SK-N-SH (cell line): ENCODE measurements at regions not wholly inside any gene's neighbourhood (a gene's known extent, or its start where the extent isn't known, plus 50 kb on each side); places are given as distances from the start of the nearest gene placed in this dataset.

Experiments used
- CTCF ChIA-PET: fragments of 300-600, 350-600 bp; formaldehyde crosslinking; extraction: SDS; loops from one replicate; lab custom pipeline; 2021; lab: Yijun Ruan, JAX
- POLR2A ChIA-PET: fragments of 350-600 bp; sonication (Branson Sonifier 250); formaldehyde crosslinking; extraction: SDS; loops from one replicate; lab custom pipeline; 2020; ENCODE audit warnings: antibody characterized with exemption, inconsistent platforms; lab: Yijun Ruan, JAX
- DNase-seq: peaks from one replicate; pipeline ENCODE4 v3.0.0; 2012
- H2AFZ ChIP-seq: fragments of 200-600 bp; sonication (generic); 2 replicates; pipeline ENCODE4 v1.8.1; 2016; ENCODE audit warnings: antibody characterized with exemption, mild to moderate bottlenecking, low read depth
- H3F3A ChIP-seq: fragments of 200-600 bp; sonication (generic); replicated peaks from 2 replicates; pipeline ENCODE3; 2016; ENCODE audit warnings: antibody characterized with exemption, mild to moderate bottlenecking; ENCODE audit not compliant: insufficient read depth
- H3K27ac ChIP-seq, 2 experiments: fragments of 200-500 bp in 1 of 2; fragments of 200-600 bp in 1 of 2; sonication (Bioruptor generic) in 1 of 2; sonication (generic), shearing (Covaris generic) in 1 of 2; 2 replicates each; pipeline versions ENCODE4 v1.5.1 to v1.6.1; 2014 to 2016; ENCODE audit warnings: low read depth in 2 of 2, inconsistent platforms in 1 of 2, low read length in 1 of 2, mild to moderate bottlenecking in 1 of 2, mixed read lengths in 1 of 2
- H3K27me3 ChIP-seq: fragments of 200-600 bp; sonication (generic), shearing (Covaris generic); 2 replicates; pipeline ENCODE4 v1.6.1; 2016; ENCODE audit warnings: mixed run types; ENCODE audit not compliant: insufficient read depth
- H3K36me3 ChIP-seq, 2 experiments: fragments of 200-500 bp in 1 of 2; fragments of 200-600 bp in 1 of 2; sonication (Bioruptor generic) in 1 of 2; sonication (generic) in 1 of 2; replicated peaks in 1 of 2; 2 replicates each; pipeline versions ENCODE3 to v1.5.1; 2014 to 2016; ENCODE audit warnings: low read length in 1 of 2, mild to moderate bottlenecking in 1 of 2; ENCODE audit not compliant: insufficient read depth in 2 of 2, control insufficient read depth in 1 of 2
- H3K4me1 ChIP-seq, 2 experiments: fragments of 200-500 bp in 1 of 2; fragments of 200-600 bp in 1 of 2; sonication (Bioruptor generic) in 1 of 2; sonication (generic), shearing (Covaris generic) in 1 of 2; 2 replicates each; pipeline versions ENCODE4 v1.5.1 to v1.6.1; 2014 to 2016; ENCODE audit warnings: low read depth in 1 of 2, low read length in 1 of 2, mixed run types in 1 of 2; ENCODE audit not compliant: insufficient read depth in 2 of 2, control insufficient read depth in 1 of 2
- H3K4me2 ChIP-seq: fragments of 200-600 bp; sonication (generic), shearing (Covaris generic); 2 replicates; pipeline ENCODE4 v1.6.1; 2017; ENCODE audit warnings: mixed run types
- H3K4me3 ChIP-seq, 2 experiments: fragments of 200-500 bp in 1 of 2; fragments of 200-600 bp in 1 of 2; sonication (Bioruptor generic) in 1 of 2; sonication (generic), shearing (Covaris generic) in 1 of 2; 2 replicates each; pipeline versions ENCODE4 v1.5.1 to v1.8.1; 2014 to 2016; ENCODE audit warnings: low read depth in 2 of 2, inconsistent platforms in 1 of 2, low read length in 1 of 2, mild to moderate bottlenecking in 1 of 2, mixed read lengths in 1 of 2, moderate library complexity in 1 of 2
- H3K79me2 ChIP-seq: fragments of 200-600 bp; sonication (generic); 2 replicates; pipeline ENCODE4 v1.8.1; 2017; ENCODE audit warnings: mild to moderate bottlenecking; ENCODE audit not compliant: insufficient read depth
- H3K9ac ChIP-seq: fragments of 200-600 bp; sonication (generic); 2 replicates; pipeline ENCODE4 v1.6.1; 2017; ENCODE audit warnings: mixed run types
- H3K9me2 ChIP-seq: fragments of 200-600 bp; sonication (generic); 2 replicates; pipeline ENCODE4 v1.6.1; 2017; ENCODE audit warnings: mixed run types
- H3K9me3 ChIP-seq: fragments of 200-600 bp; sonication (generic); 2 replicates; pipeline ENCODE4 v1.6.1; 2017; ENCODE audit warnings: mixed run types, mild to moderate bottlenecking, moderate library complexity
- H4K20me1 ChIP-seq: fragments of 200-600 bp; sonication (generic); 2 replicates; pipeline ENCODE4 v1.6.1; 2017; ENCODE audit warnings: mild to moderate bottlenecking, mixed run types; ENCODE audit not compliant: insufficient read depth
- ELF1 ChIP-seq: IDR thresholded peaks from 2 replicates; pipeline ENCODE4 v1.4.0; 2012
- GATA2 ChIP-seq: sonication (generic); formaldehyde crosslinking; IDR thresholded peaks from 2 replicates; pipeline ENCODE4 v1.5.0; 2020; ENCODE audit warnings: mild to moderate bottlenecking, missing genetic modification reagents
- WGBS: methylation state at CpG from one replicate; pipeline ENCODE4 v1.1.6; 2017; ENCODE audit warnings: low lambda C conversion rate; 5-methylcytosine and 5-hydroxymethylcytosine counted together
- TF ChIP-seq, protein P1 (sequence below): fragments of 150-350 bp; IDR thresholded peaks from 2 replicates; pipeline ENCODE4 v1.6.1; 2017; ENCODE audit warnings: antibody characterized with exemption, low read length, low read depth, borderline replicate concordance
- TF ChIP-seq, protein P2 (sequence below): IDR thresholded peaks from 2 replicates; pipeline ENCODE4; 2012
- TF ChIP-seq, protein P3 (sequence below): IDR thresholded peaks from 2 replicates; pipeline ENCODE4 v1.4.0; 2012; ENCODE audit warnings: low read depth, borderline replicate concordance

DNA sequence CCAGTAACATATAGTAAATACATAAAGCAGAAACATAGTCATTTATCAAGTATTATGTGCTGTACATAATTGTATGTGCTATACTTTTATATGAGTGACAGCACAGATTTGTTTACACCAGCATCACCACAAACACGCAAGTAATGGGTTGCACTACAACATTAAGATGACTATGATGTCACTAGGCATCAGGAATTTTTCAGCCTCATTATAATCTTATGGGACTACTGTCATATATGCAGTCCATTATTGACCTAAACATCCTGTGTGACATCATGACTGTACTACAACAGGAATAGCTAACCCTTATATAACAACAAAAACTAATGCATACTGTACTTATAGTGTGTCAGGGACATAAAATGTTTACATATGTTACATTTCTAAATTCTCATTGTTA lies 50.2 kb upstream of the IZUMO1R start:
- Histone ChIP-seq H3K9me2 (no peaks in the 10 kb centered on the region), H3K4me2 (no peak overlapping the region), H3K27me3 (no peaks in the 10 kb centered on the region), H4K20me1 (no peaks in the 10 kb centered on the region), H3K79me2 (no peaks in the 10 kb centered on the region), H3K36me3 (no peaks in the 10 kb centered on the region), H3F3A (no peaks in the 10 kb centered on the region), H3K4me3 (no peak overlapping the region), H3K9ac (no peak overlapping the region), H2AFZ (no peak overlapping the region), H3K4me1 (no peaks in the 10 kb centered on the region), H3K9me3 (no peaks in the 10 kb centered on the region)
- DNase-seq: no peak
- POLR2A ChIA-PET: no interaction called here
- CTCF ChIA-PET: no interaction called here
- WGBS: 64% methylated on average over 1 of the region's 1 CpG
- TF ChIP-seq, protein P1, sequence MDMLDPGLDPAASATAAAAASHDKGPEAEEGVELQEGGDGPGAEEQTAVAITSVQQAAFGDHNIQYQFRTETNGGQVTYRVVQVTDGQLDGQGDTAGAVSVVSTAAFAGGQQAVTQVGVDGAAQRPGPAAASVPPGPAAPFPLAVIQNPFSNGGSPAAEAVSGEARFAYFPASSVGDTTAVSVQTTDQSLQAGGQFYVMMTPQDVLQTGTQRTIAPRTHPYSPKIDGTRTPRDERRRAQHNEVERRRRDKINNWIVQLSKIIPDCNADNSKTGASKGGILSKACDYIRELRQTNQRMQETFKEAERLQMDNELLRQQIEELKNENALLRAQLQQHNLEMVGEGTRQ: no peak
- TF ChIP-seq, protein P2, sequence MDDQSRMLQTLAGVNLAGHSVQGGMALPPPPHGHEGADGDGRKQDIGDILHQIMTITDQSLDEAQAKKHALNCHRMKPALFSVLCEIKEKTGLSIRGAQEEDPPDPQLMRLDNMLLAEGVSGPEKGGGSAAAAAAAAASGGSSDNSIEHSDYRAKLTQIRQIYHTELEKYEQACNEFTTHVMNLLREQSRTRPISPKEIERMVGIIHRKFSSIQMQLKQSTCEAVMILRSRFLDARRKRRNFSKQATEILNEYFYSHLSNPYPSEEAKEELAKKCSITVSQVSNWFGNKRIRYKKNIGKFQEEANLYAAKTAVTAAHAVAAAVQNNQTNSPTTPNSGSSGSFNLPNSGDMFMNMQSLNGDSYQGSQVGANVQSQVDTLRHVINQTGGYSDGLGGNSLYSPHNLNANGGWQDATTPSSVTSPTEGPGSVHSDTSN: no peak
- no peak for TF ChIP-seq GATA2 (CRISPR knock-in tag)
- TF ChIP-seq, protein P3, sequence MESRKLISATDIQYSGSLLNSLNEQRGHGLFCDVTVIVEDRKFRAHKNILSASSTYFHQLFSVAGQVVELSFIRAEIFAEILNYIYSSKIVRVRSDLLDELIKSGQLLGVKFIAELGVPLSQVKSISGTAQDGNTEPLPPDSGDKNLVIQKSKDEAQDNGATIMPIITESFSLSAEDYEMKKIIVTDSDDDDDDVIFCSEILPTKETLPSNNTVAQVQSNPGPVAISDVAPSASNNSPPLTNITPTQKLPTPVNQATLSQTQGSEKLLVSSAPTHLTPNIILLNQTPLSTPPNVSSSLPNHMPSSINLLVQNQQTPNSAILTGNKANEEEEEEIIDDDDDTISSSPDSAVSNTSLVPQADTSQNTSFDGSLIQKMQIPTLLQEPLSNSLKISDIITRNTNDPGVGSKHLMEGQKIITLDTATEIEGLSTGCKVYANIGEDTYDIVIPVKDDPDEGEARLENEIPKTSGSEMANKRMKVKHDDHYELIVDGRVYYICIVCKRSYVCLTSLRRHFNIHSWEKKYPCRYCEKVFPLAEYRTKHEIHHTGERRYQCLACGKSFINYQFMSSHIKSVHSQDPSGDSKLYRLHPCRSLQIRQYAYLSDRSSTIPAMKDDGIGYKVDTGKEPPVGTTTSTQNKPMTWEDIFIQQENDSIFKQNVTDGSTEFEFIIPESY: no peak
- TF ChIP-seq ELF1: no peak
- TF ChIP-seq, all 33 proteins: peak for 0
- H3K27ac ChIP-seq: no peak overlapping the region
